NCI-H128 (cell line): ENCODE measurements at regions not wholly inside any gene's neighbourhood (a gene's known extent, or its start where the extent isn't known, plus 50 kb on each side); places are given as distances from the start of the nearest gene placed in this dataset.
"Not testable (repeated sequence)": the region's sequence is repeated elsewhere in the genome, so short reads cannot be mapped to it uniquely, and the experiment has no call there.

Experiments
- DNase-seq: peaks from one replicate; lab custom pipeline; 2025; ENCODE audit not compliant: unreplicated experiment; lab: John Stamatoyannopoulos, UW

- DNase-seq: no peak
Observed at GRCh38 chr21:35982717-35983116, 77.6 kb downstream of the SETD4 start.

- DNase-seq: no peak
Observed at GRCh38 chr21:35981514-35982070, 78.7 kb downstream of the SETD4 start.

- no peak for DNase-seq
Observed at GRCh38 chr21:35980821-35981220, 79.5 kb downstream of the SETD4 start.

GRCh38 chr21:35977860-35978259 is 82.5 kb downstream of the SETD4 start:
- DNase-seq: not testable (repeated sequence)

GRCh38 chr21:35976929-35977328 is 83.4 kb downstream of the SETD4 start:
- DNase-seq: no peak

GRCh38 chr21:35976481-35976880 is 83.8 kb downstream of the SETD4 start:
- DNase-seq: no peak

GRCh38 chr21:35974775-35975174 is 85.6 kb downstream of the SETD4 start:
- DNase-seq: peak; percentile 68

GRCh38 chr21:35971824-35972223 is 88.5 kb downstream of the SETD4 start:
- DNase-seq: no peak

- no peak for DNase-seq
Observed at GRCh38 chr21:35969281-35969680, 91.0 kb downstream of the SETD4 start.

GRCh38 chr21:35968564-35968963 is 91.8 kb downstream of the SETD4 start:
- DNase-seq: no peak

- no peak for DNase-seq
Observed at GRCh38 chr21:35965699-35966098, 94.6 kb downstream of the SETD4 start.

- DNase-seq: no peak
Observed at GRCh38 chr21:35963920-35964451, 96.3 kb downstream of the SETD4 start.

GRCh38 chr21:35962917-35963316 is 97.4 kb downstream of the SETD4 start:
- no peak for DNase-seq

- no peak for DNase-seq
Observed at GRCh38 chr21:35954066-35954465, 106.3 kb downstream of the SETD4 start.

GRCh38 chr21:35953597-35953996 is 106.7 kb downstream of the SETD4 start:
- DNase-seq: no peak

- no peak for DNase-seq
Observed at GRCh38 chr21:35952651-35953340, 107.5 kb downstream of the SETD4 start.

- DNase-seq: no peak
Observed at GRCh38 chr21:35948982-35949381, 111.3 kb downstream of the SETD4 start.

GRCh38 chr21:35945089-35945671 is 115.1 kb downstream of the SETD4 start:
- no peak for DNase-seq

- peak; percentile 31 for DNase-seq
Observed at GRCh38 chr21:35943752-35944151, 116.6 kb downstream of the SETD4 start.

GRCh38 chr21:35942211-35943144 is 117.8 kb downstream of the SETD4 start:
- DNase-seq: no peak
